AG09319 (cell line): ENCODE measurements at regions not wholly inside any gene's neighbourhood (a gene's known extent, or its start where the extent isn't known, plus 50 kb on each side); places are given as distances from the start of the nearest gene placed in this dataset.

Experiments
- DNase-seq: peaks from one replicate; pipeline ENCODE4 v3.0.0-alpha.2; 2010; ENCODE audit warnings: low read depth; ENCODE audit errors: extremely low read depth
- CTCF ChIP-seq: IDR thresholded peaks from 2 replicates; pipeline ENCODE4 v1.5.1; 2011; ENCODE audit warnings: low read depth, mild to moderate bottlenecking, inconsistent platforms, low read length, moderate library complexity

GRCh38 chr1:168443356-168443755 is 100.4 kb downstream of the XCL2 start:
- TF ChIP-seq CTCF = no peak

GRCh38 chr1:168442931-168443330 is 100.9 kb downstream of the XCL2 start:
- DNase-seq = no peak
- TF ChIP-seq CTCF = no peak

More at GRCh38 chr1:168443356-168443755, 100.4 kb downstream of the XCL2 start:
- DNase-seq = no peak

GRCh38 chr1:168441745-168442144 is 102.1 kb downstream of the XCL2 start:
- TF ChIP-seq CTCF = no peak
- no peak for DNase-seq

- peak; percentile 88 for TF ChIP-seq CTCF
- DNase-seq = peak; percentile 79
Measured at GRCh38 chr1:168439456-168440375, 104.1 kb downstream of the XCL2 start.

GRCh38 chr1:168438626-168439025 is 105.2 kb downstream of the XCL2 start:
- TF ChIP-seq CTCF = no peak
- no peak for DNase-seq

- no peak for TF ChIP-seq CTCF
- DNase-seq = no peak
Measured at GRCh38 chr1:168437821-168438220, 106.0 kb downstream of the XCL2 start.

GRCh38 chr1:168435439-168435838 is 108.4 kb downstream of the XCL2 start:
- no peak for DNase-seq
- no peak for TF ChIP-seq CTCF
